ENCODE measurements at regions not wholly inside any gene's neighbourhood (a gene's known extent, or its start where the extent isn't known, plus 50 kb on each side); places are given as distances from the start of the nearest gene placed in this dataset.

- H3K4me3 ChIP-seq (ENCODE audit: severe bottlenecking) = no peak overlapping the region
- peak; percentile 93 for ATAC-seq (ENCODE audit: low read depth)
- no peak for DNase-seq (ENCODE audit: low spot score)
- no peaks in the 10 kb centered on the region for H3K9me3 ChIP-seq (ENCODE audit: severe bottlenecking)
- H3K27me3 ChIP-seq (ENCODE audit: insufficient read depth, poor library complexity, severe bottlenecking) = no peaks in the 10 kb centered on the region
- H3K4me1 ChIP-seq (ENCODE audit: insufficient read depth, poor library complexity, severe bottlenecking) = peaks cover 14% of the 10 kb centered on the region
- peak overlapping the region; percentile 47 for H3K27ac ChIP-seq (ENCODE audit: poor library complexity, severe bottlenecking)
- no peak for TF ChIP-seq CTCF (IDR thresholded peaks at IDR 0.05; ENCODE audit: poor library complexity, severe bottlenecking)
- no peaks in the 10 kb centered on the region for H3K36me3 ChIP-seq (ENCODE audit: low read depth)
These were observed 86.8 kb downstream of the ANKRD7 start for GRCh38 chr7:118311121-118311836.

- Histone ChIP-seq H3K4me3 (ENCODE audit: severe bottlenecking) (no peak overlapping the region), H3K9me3 (ENCODE audit: severe bottlenecking) (no peaks in the 10 kb centered on the region), H3K36me3 (ENCODE audit: low read depth) (no peaks in the 10 kb centered on the region), H3K27ac (ENCODE audit: poor library complexity, severe bottlenecking) (peak overlapping the region; percentile 47), H3K27me3 (ENCODE audit: insufficient read depth, poor library complexity, severe bottlenecking) (no peaks in the 10 kb centered on the region), H3K4me1 (ENCODE audit: insufficient read depth, poor library complexity, severe bottlenecking) (peaks cover 14% of the 10 kb centered on the region)
- ATAC-seq (ENCODE audit: low read depth) = peak; percentile 40; the same call in 1 of the 3 replicates
- DNase-seq (ENCODE audit: low spot score) = no peak
- TF ChIP-seq CTCF (IDR thresholded peaks at IDR 0.05; ENCODE audit: poor library complexity, severe bottlenecking) = no peak
These were observed 87.5 kb downstream of the ANKRD7 start for GRCh38 chr7:118312051-118312450.

- no peaks in the 10 kb centered on the region for H3K36me3 ChIP-seq (ENCODE audit: low read depth)
- H3K4me3 ChIP-seq (ENCODE audit: severe bottlenecking) = no peak overlapping the region
- DNase-seq (ENCODE audit: low spot score) (no peak), ATAC-seq (ENCODE audit: low read depth) (no peak)
- H3K27me3 ChIP-seq (ENCODE audit: insufficient read depth, poor library complexity, severe bottlenecking) = no peaks in the 10 kb centered on the region
- peaks cover 14% of the 10 kb centered on the region for H3K4me1 ChIP-seq (ENCODE audit: insufficient read depth, poor library complexity, severe bottlenecking)
- no peak overlapping the region for H3K27ac ChIP-seq (ENCODE audit: poor library complexity, severe bottlenecking)
- H3K9me3 ChIP-seq (ENCODE audit: severe bottlenecking) = no peaks in the 10 kb centered on the region
- no peak for TF ChIP-seq CTCF (IDR thresholded peaks at IDR 0.05; ENCODE audit: poor library complexity, severe bottlenecking)
These were observed 88.5 kb downstream of the ANKRD7 start for GRCh38 chr7:118312966-118313365.

- H3K4me3 ChIP-seq (ENCODE audit: severe bottlenecking) = no peak overlapping the region
- ATAC-seq (ENCODE audit: low read depth) (no peak; the same call in 2 of the 3 replicates), DNase-seq (ENCODE audit: low spot score) (no peak)
- no peaks in the 10 kb centered on the region for H3K36me3 ChIP-seq (ENCODE audit: low read depth)
- no peak for TF ChIP-seq CTCF (IDR thresholded peaks at IDR 0.05; ENCODE audit: poor library complexity, severe bottlenecking)
- no peak overlapping the region for H3K27ac ChIP-seq (ENCODE audit: poor library complexity, severe bottlenecking)
- H3K27me3 ChIP-seq (ENCODE audit: insufficient read depth, poor library complexity, severe bottlenecking) = no peaks in the 10 kb centered on the region
- no peaks in the 10 kb centered on the region for H3K9me3 ChIP-seq (ENCODE audit: severe bottlenecking)
- no peaks in the 10 kb centered on the region for H3K4me1 ChIP-seq (ENCODE audit: insufficient read depth, poor library complexity, severe bottlenecking)
These were observed 100.4 kb downstream of the ANKRD7 start for GRCh38 chr7:118324790-118325449.

GRCh38 chr7:118325450-118325808 lies 100.9 kb downstream of the ANKRD7 start:
- DNase-seq (ENCODE audit: low spot score) (no peak), ATAC-seq (ENCODE audit: low read depth) (no peak)
- no peaks in the 10 kb centered on the region for H3K27me3 ChIP-seq (ENCODE audit: insufficient read depth, poor library complexity, severe bottlenecking)
- H3K36me3 ChIP-seq (ENCODE audit: low read depth) = no peaks in the 10 kb centered on the region
- no peak overlapping the region for H3K4me3 ChIP-seq (ENCODE audit: severe bottlenecking)
- H3K27ac ChIP-seq (ENCODE audit: poor library complexity, severe bottlenecking) = no peak overlapping the region
- TF ChIP-seq CTCF (IDR thresholded peaks at IDR 0.05; ENCODE audit: poor library complexity, severe bottlenecking) = no peak
- no peaks in the 10 kb centered on the region for H3K9me3 ChIP-seq (ENCODE audit: severe bottlenecking)
- H3K4me1 ChIP-seq (ENCODE audit: insufficient read depth, poor library complexity, severe bottlenecking) = no peaks in the 10 kb centered on the region

Measured in RWPE2 (cell line).